ENCODE measurements at regions not wholly inside any gene's neighbourhood (a gene's known extent, or its start where the extent isn't known, plus 50 kb on each side); places are given as distances from the start of the nearest gene placed in this dataset.

DNA sequence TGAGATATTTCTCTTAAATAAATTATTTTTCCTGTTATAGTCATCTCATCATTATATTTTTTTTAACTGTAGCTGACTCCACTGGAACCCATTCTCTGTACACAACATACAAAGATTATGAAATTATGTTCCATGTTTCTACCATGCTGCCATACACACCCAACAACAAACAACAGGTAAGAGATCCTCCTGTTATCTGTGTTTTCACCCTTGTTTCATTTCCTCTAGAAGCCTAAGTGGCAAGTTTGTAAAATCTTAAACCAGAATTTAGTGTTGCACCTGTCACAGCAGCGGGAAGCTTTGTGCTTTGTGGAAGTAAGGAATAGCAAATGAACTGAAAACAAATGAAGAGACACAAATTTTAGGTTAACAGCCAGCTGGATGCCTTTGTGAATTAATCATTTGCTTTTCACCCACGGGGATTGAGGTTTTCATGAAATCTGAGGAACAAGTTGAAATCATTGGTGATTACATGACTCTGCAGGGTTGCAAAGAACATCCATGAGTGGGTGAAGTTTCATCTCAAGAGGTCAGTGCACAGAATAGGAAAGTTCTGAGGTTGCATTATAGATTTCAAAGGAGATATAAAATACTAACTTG is 273.9 kb upstream of the RGS6 start:
- H3K27ac ChIP-seq: no peak overlapping the region
- intact Hi-C loops (cut with DNase I; ENCODE audit: low total_unique reads): no loop called here
- H3K27me3 ChIP-seq: no peaks in the 10 kb centered on the region
- TF ChIP-seq POLR2A (IDR thresholded peaks at IDR 0.05): no peak
- TF ChIP-seq, protein P1, sequence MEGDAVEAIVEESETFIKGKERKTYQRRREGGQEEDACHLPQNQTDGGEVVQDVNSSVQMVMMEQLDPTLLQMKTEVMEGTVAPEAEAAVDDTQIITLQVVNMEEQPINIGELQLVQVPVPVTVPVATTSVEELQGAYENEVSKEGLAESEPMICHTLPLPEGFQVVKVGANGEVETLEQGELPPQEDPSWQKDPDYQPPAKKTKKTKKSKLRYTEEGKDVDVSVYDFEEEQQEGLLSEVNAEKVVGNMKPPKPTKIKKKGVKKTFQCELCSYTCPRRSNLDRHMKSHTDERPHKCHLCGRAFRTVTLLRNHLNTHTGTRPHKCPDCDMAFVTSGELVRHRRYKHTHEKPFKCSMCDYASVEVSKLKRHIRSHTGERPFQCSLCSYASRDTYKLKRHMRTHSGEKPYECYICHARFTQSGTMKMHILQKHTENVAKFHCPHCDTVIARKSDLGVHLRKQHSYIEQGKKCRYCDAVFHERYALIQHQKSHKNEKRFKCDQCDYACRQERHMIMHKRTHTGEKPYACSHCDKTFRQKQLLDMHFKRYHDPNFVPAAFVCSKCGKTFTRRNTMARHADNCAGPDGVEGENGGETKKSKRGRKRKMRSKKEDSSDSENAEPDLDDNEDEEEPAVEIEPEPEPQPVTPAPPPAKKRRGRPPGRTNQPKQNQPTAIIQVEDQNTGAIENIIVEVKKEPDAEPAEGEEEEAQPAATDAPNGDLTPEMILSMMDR (IDR thresholded peaks at IDR 0.05): no peak
- H3K9me3 ChIP-seq: no peaks in the 10 kb centered on the region
- no peaks in the 10 kb centered on the region for H3K36me3 ChIP-seq
- H3K4me1 ChIP-seq: no peaks in the 10 kb centered on the region
- H3K4me3 ChIP-seq: no peak overlapping the region
- no peak for DNase-seq

DNA sequence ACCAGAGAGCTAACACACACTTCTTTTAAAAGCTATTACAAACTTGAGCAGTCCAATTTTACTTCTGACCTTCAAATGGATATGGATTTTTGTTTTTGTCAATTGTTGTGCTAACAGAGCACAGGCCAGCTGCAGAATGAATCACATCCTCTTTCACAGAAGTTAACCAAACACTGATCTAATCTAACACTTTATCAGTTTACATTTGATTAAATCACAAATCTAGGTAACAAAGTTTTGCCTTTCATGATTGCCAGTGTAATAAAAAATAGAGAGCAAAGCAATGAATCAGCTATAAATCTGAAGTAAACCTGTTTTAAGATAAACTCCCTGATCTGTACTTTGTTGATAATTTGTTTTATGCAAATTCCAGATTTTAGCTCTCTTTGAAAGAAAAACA is 273.1 kb upstream of the RGS6 start:
- intact Hi-C loops (cut with DNase I; ENCODE audit: low total_unique reads): no loop called here
- H3K27ac ChIP-seq: no peak overlapping the region
- H3K4me1 ChIP-seq: no peaks in the 10 kb centered on the region
- no peaks in the 10 kb centered on the region for H3K9me3 ChIP-seq
- no peaks in the 10 kb centered on the region for H3K36me3 ChIP-seq
- DNase-seq: no peak
- TF ChIP-seq, protein P1 (IDR thresholded peaks at IDR 0.05): no peak
- no peak for TF ChIP-seq POLR2A (IDR thresholded peaks at IDR 0.05)
- no peak overlapping the region for H3K4me3 ChIP-seq
- H3K27me3 ChIP-seq: no peaks in the 10 kb centered on the region

DNA sequence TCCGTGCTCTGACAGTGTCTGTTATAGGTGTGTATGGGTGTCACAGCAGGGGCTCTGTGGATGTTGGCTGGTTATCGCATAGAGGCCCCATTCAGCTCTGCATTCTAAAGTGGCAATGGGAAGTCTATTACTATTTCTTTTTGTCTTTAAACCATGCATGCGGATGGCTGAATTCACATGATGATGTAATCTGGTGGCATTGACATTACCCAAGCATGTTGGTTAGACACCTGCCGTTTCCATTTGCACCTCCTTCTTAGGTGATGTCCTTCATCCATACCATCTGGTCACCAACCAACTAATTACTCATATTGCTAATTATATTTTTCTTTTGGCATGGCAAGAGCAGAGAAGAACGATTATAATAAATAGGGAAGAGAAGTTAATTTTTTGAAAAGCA is 270.8 kb upstream of the RGS6 start:
- Histone ChIP-seq H3K36me3 (no peaks in the 10 kb centered on the region), H3K27ac (no peak overlapping the region), H3K27me3 (no peaks in the 10 kb centered on the region), H3K4me3 (no peak overlapping the region), H3K4me1 (no peaks in the 10 kb centered on the region), H3K9me3 (no peaks in the 10 kb centered on the region)
- intact Hi-C loops (cut with DNase I; ENCODE audit: low total_unique reads): no loop called here
- no peak for TF ChIP-seq POLR2A (IDR thresholded peaks at IDR 0.05)
- no peak for DNase-seq

DNA sequence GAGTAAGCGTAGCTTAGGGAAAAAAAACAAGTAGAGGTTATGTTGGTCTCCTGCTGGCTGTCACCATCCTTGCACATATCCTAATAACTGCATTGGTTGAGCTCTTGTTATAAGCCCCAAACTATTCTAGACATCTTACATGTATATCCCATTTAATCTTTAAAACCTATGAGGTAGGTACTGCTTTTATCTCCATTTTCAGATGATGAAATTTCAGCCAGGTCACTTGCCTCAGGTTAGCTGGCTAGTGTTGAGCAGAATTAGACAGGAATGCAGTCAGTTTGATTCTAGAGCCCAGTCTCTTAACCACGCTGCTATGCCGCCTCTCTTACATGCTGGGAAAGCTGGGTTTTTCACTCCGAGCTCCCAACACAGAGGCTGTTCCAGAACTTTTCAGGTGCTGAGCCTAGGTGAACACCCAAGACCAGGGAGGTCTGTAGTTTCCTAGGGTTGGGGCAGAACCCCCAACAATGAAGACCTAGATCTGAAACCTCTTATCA is 269.9 kb upstream of the RGS6 start:
- Histone ChIP-seq H3K27ac (no peak overlapping the region), H3K27me3 (no peaks in the 10 kb centered on the region), H3K4me3 (no peak overlapping the region), H3K4me1 (no peaks in the 10 kb centered on the region), H3K36me3 (no peaks in the 10 kb centered on the region), H3K9me3 (no peaks in the 10 kb centered on the region)
- intact Hi-C loops (cut with DNase I; ENCODE audit: low total_unique reads): no loop called here
- no peak for TF ChIP-seq POLR2A (IDR thresholded peaks at IDR 0.05)
- TF ChIP-seq, protein P1 (IDR thresholded peaks at IDR 0.05): no peak
- DNase-seq: no peak

DNA sequence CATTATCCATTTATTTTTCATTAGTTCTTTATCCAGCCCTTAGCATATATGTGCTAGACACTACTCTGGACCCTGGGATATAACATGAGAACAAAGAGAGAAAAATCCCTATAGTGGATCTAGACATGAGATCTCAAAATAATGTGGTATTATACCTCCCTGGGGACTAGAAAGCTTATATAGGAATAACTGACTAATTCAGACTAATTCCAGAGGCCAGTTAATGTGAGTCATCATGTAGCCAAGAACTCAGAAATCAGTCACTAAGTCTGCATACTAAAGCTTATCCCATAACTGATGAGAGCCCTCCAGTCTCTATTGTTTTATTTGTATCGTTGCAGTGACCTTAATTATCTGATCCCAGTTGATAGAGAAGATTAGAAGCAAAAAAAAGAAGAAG is 267.1 kb upstream of the RGS6 start:
- Histone ChIP-seq H3K27me3 (no peaks in the 10 kb centered on the region), H3K27ac (no peak overlapping the region), H3K36me3 (no peaks in the 10 kb centered on the region), H3K4me3 (no peak overlapping the region), H3K4me1 (no peaks in the 10 kb centered on the region), H3K9me3 (no peaks in the 10 kb centered on the region)
- TF ChIP-seq, protein P1 (IDR thresholded peaks at IDR 0.05): no peak
- TF ChIP-seq POLR2A (IDR thresholded peaks at IDR 0.05): no peak
- intact Hi-C loops (cut with DNase I; ENCODE audit: low total_unique reads): no loop called here
- DNase-seq: no peak

DNA sequence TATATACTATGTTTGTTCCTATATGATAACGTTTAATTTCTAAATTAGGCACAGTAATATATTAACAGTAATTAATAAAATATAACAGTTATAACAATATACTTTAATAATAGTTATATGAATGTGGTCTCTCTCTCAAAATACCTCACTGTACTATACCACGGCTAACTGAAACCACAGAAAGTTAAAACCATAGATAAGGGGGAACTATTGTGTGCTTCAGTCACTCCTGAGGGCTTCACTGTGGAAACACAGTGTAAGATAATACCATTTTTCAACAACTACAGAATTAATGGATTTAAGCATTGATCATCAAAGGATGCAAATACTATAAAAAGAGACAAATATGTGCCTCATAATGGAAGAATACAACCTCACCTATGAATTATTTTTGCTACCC is 266.4 kb upstream of the RGS6 start:
- Histone ChIP-seq H3K27ac (no peak overlapping the region), H3K4me1 (no peaks in the 10 kb centered on the region), H3K9me3 (no peaks in the 10 kb centered on the region), H3K4me3 (no peak overlapping the region), H3K27me3 (no peaks in the 10 kb centered on the region), H3K36me3 (no peaks in the 10 kb centered on the region)
- no peak for DNase-seq
- TF ChIP-seq POLR2A (IDR thresholded peaks at IDR 0.05): no peak
- TF ChIP-seq, protein P1 (IDR thresholded peaks at IDR 0.05): no peak
- intact Hi-C loops (cut with DNase I; ENCODE audit: low total_unique reads): no loop called here

Measured in uterus (tissue), 3 donors.